ENCODE measurements at regions not wholly inside any gene's neighbourhood (a gene's known extent, or its start where the extent isn't known, plus 50 kb on each side); places are given as distances from the start of the nearest gene placed in this dataset.

DNA sequence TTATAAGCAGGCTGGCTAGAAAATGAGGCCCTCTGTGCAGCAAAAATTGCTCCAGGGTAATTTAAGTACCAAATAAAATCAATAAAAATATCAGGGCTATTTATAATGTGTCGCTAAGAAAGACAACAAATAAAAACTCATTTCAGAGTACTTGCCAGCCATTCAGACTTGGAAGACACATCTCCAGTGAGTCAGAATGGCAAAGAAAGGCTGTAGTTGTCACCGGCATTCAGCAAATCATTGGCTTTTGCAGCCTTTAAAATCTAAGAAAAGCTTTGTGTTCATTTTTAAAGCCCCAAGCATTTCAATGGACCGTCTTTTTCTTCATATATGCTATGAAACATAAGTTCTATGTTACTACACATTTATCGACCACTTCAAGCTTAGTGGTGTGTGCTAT lies 141.1 kb upstream of the HNMT start:
- H3K4me3 ChIP-seq (ENCODE audit: low read depth in 2 of 2, low read length in 1 of 2): no peak overlapping the region
- 39% methylated on average over 4 of the region's 4 CpGs for WGBS (ENCODE audit: low lambda C conversion rate)
- ChIA-PET POLR2A (interaction anchor here (0.7 kb wide), 1 partner anchor 447 kb away, joined by 3 read pairs; no protein-coding TSS in a partner anchor), CTCF (interaction anchor here (2.0 kb wide), 1 partner anchor 15 kb away, joined by 8 read pairs; no protein-coding TSS in a partner anchor)
- H3K36me3 ChIP-seq (replicated peaks in 1 of 2; ENCODE audit: control insufficient read depth in 1 of 2, insufficient read depth in 2 of 2, low read length in 1 of 2): no peaks in the 10 kb centered on the region
- no peak overlapping the region for H3K27ac ChIP-seq (ENCODE audit: low read depth in 2 of 2, low read length in 1 of 2)
- no peak for DNase-seq
- no peaks in the 10 kb centered on the region for H3K27me3 ChIP-seq (ENCODE audit: insufficient read depth)
- no peak for TF ChIP-seq SIN3A (IDR thresholded peaks at IDR 0.05; ENCODE audit: borderline replicate concordance, low read depth, low read length)
- TF ChIP-seq MEF2A (IDR thresholded peaks at IDR 0.05; ENCODE audit: borderline replicate concordance, low read depth): no peak
- TF ChIP-seq TAF1 (IDR thresholded peaks at IDR 0.05; ENCODE audit: borderline replicate concordance, low read depth, low read length): no peak
- no peak for TF ChIP-seq ELF1 (IDR thresholded peaks at IDR 0.05)
- no peak for TF ChIP-seq JUND (IDR thresholded peaks at IDR 0.05)
- TF ChIP-seq USF1 (IDR thresholded peaks at IDR 0.05; ENCODE audit: borderline replicate concordance, low read depth): no peak
- TF ChIP-seq POLR2AphosphoS5 (IDR thresholded peaks at IDR 0.05; ENCODE audit: low read depth, low read length): no peak
- TF ChIP-seq GABPA (IDR thresholded peaks at IDR 0.05; ENCODE audit: low read depth): no peak
- no peak for TF ChIP-seq EP300 (IDR thresholded peaks at IDR 0.05; ENCODE audit: borderline replicate concordance in 1 of 2, low read depth in 1 of 2, low read length in 1 of 2)
- no peak for TF ChIP-seq RCOR1 (IDR thresholded peaks at IDR 0.05; ENCODE audit: low read length)
- TF ChIP-seq, protein P1, sequence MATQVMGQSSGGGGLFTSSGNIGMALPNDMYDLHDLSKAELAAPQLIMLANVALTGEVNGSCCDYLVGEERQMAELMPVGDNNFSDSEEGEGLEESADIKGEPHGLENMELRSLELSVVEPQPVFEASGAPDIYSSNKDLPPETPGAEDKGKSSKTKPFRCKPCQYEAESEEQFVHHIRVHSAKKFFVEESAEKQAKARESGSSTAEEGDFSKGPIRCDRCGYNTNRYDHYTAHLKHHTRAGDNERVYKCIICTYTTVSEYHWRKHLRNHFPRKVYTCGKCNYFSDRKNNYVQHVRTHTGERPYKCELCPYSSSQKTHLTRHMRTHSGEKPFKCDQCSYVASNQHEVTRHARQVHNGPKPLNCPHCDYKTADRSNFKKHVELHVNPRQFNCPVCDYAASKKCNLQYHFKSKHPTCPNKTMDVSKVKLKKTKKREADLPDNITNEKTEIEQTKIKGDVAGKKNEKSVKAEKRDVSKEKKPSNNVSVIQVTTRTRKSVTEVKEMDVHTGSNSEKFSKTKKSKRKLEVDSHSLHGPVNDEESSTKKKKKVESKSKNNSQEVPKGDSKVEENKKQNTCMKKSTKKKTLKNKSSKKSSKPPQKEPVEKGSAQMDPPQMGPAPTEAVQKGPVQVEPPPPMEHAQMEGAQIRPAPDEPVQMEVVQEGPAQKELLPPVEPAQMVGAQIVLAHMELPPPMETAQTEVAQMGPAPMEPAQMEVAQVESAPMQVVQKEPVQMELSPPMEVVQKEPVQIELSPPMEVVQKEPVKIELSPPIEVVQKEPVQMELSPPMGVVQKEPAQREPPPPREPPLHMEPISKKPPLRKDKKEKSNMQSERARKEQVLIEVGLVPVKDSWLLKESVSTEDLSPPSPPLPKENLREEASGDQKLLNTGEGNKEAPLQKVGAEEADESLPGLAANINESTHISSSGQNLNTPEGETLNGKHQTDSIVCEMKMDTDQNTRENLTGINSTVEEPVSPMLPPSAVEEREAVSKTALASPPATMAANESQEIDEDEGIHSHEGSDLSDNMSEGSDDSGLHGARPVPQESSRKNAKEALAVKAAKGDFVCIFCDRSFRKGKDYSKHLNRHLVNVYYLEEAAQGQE (IDR thresholded peaks at IDR 0.05; ENCODE audit: low read depth, low read length): no peak
- no peak for TF ChIP-seq TEAD4 (IDR thresholded peaks at IDR 0.05; ENCODE audit: borderline replicate concordance, insufficient read depth)
- TF ChIP-seq MAX (IDR thresholded peaks at IDR 0.05; ENCODE audit: low read depth): no peak
- no peak for TF ChIP-seq SMC3 (IDR thresholded peaks at IDR 0.05; ENCODE audit: low read depth, low read length)
- TF ChIP-seq EZH2phosphoT487 (IDR thresholded peaks at IDR 0.05; ENCODE audit: borderline replicate concordance, low read depth): no peak
- H3K9me2 ChIP-seq: no peaks in the 10 kb centered on the region
- H3K79me2 ChIP-seq (ENCODE audit: insufficient read depth): no peaks in the 10 kb centered on the region
- no peak overlapping the region for H2AFZ ChIP-seq (ENCODE audit: low read depth)
- no peak overlapping the region for H3K4me2 ChIP-seq
- no peaks in the 10 kb centered on the region for H4K20me1 ChIP-seq (ENCODE audit: insufficient read depth)
- H3K4me1 ChIP-seq (ENCODE audit: control insufficient read depth in 1 of 2, insufficient read depth in 2 of 2, low read depth in 1 of 2, low read length in 1 of 2): no peaks in the 10 kb centered on the region
- no peaks in the 10 kb centered on the region for H3F3A ChIP-seq (replicated peaks; ENCODE audit: insufficient read depth)
- no peak overlapping the region for H3K9ac ChIP-seq
- no peaks in the 10 kb centered on the region for H3K9me3 ChIP-seq
